Stimulated activated CD4-positive, alpha-beta T cell treated with anti-CD3 and anti-CD28 coated beads, TNF-alpha, amount 100 ng/mL, for 24 hours (primary cell): ENCODE measurements at regions not wholly inside any gene's neighbourhood (a gene's known extent, or its start where the extent isn't known, plus 50 kb on each side); places are given as distances from the start of the nearest gene placed in this dataset.

Experiments
- DNase-seq, 3 experiments: peaks; one replicate each; pipeline ENCODE4 v3.0.0-alpha.2; 2020; ENCODE audit warnings: low read depth in 3 of 3

DNA sequence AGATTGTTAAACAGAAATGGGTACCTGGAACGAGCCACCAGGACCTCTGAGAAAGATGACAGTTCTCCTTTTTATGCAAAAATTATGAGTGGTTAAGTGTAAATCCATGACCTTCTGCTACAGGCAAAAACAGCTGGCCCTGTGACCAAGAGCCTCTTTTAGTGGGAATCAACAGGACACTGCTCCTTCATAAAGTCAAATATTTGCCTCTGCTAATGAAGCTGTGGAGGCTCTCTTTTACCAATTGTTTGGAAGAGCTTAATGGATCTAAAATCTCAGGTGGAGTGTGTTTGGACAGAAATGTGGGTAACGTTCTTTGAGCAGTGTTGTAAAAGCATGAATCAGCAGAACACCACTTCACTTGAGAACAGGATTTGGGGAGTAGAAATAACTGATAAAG lies 117.5 kb upstream of the PCSK2 start:
- DNase-seq = no peak

DNA sequence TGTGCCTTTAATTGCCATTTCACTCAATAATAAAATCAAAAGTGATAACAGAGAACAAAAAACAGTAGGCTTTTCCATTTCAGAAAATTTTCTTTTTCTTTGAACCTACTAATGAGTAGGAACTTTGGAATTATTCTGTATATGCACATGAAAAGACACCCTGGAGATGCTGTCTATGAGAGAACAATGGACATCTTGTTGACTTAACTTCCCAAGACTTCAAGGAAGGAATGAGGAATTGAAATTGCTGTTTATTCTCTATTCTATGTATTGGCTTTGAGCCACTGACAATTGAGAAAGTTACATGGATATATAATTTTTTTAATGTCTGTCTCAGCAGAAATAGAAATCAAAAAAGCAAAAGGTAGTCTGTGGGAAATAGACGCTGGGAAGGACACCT lies 98.6 kb upstream of the PCSK2 start:
- DNase-seq = no peak

DNA sequence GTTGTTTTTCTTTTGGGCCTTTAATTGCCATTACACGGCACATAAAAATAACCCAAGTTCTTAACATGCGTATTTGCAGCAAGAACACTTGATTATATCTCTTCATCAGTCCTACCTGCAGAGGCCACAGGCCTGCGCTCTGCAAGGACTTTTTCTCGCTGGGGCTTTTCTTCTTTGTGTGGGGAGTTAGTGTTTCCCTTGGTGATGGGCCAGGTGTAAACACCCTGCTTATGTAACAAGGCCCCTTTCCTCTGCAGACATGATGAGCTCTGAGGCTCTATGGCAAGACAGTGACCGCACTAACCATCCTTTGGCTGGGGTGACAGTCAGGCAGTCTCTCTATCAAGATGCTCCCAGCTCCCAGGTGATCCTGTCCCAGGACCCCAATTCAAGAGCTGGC lies 97.8 kb upstream of the PCSK2 start:
- DNase-seq = no peak

DNA sequence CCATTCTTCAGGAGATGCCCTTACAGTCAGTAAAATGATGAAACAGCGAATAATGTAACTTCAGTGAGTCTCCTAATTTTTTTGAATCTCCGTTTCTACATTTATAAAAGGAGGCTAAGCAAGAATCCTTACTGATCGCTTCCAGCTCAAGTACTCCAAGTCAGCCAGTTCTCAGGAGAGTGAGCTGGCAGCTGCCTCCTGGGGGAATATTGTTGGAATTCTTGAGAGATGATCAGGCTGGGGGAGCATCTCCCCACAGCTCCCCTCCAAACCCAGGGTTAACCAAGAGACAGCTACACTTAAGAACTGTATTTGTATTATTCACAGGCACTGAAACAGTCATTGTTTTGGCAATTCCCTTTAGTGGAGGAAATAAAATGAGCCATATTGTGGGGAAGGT lies 89.1 kb upstream of the PCSK2 start:
- DNase-seq = no peak

DNA sequence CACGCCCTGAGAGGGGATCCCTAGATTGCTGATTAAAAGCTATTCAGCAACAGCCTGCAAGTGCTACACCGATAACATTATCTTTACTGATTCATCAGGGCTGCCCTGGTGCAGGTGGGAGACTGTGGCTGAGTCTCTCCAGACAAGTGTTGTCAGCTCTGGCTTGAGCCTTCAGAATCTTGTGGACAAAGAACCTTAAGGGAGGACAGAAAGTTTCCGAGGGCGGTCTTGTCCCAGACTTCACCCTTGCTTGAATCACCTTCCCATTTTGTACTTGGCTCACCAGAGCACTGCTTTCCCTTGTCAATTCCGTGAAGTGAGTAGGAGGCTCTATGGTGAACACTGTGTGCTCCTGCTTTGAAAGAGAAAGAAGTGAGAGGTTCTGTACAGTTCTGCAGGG lies 88.6 kb upstream of the PCSK2 start:
- no peak for DNase-seq

DNA sequence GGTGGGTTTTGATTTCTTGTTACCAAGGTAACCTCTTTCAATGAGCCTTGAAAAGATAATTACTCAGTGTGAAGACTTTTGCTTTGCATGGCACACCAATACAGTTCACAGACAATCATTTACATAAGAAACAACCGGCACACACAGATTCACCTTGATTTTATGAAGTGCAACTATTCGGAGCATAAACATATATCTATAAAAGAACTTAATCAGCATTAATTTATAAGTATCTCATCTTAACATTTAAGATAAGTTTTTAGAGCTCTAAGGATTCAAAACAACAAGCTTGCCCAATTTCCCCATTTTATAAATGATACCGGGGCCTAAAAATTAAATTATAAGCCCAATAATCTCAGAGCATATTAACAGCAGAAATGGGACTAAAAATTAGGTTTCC lies 85.9 kb upstream of the PCSK2 start:
- no peak for DNase-seq

DNA sequence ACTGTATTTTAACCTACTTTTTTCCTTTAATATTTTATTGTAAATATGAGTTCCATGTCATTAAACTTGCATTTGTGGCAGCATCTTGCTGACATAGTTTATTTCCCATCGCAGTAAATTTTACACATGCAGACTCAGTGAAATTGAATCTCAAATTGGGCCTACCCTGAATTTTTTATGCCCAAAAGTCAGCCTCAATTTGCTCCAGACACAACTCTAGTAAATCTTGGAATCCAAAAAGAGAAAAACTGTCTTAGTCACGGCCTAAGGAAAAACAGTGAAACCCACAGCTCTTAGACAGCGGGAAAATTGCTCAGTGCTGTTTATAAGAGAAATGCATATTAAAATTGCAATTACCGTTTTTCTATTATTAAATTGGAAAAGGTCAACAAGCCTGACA lies 85.3 kb upstream of the PCSK2 start:
- no peak for DNase-seq

DNA sequence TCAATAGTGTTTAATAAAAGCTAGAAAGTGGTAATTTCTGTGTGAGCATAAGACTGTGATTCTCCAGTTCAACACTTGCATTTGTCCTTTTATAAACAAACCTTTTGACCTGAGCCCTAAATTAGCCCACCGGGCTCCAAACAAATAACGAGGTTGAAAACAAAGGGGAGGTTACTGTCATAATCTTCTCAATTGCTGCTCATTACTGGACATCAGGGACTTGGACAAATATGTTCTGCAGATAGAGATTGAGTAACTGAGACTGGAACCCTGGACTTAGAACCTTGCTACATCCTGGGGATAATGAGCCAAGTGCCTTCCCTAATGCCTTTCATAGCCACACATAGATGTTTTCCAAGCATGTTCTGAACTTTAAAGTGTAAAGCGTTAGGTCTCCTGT lies 84.2 kb upstream of the PCSK2 start:
- no peak for DNase-seq

DNA sequence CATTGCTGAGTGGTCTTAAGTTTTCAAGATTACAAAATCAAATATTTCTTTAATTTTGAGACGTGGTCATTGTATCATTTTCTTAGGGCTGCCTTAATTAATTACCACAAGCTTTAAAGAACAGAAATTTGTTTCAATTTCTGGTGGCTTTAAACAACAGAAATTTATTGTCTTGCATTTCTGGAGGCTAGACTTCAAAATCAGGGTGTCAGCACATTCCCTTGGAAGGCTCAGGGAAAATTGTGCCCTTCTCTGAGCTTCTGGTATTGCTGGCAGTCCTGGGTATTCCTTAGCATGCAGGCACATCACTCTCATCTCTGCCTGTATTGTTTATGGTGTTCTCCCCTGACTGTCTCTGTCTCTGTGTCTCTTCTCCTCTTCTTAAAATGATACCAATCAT lies 76.0 kb upstream of the PCSK2 start:
- DNase-seq = no peak

DNA sequence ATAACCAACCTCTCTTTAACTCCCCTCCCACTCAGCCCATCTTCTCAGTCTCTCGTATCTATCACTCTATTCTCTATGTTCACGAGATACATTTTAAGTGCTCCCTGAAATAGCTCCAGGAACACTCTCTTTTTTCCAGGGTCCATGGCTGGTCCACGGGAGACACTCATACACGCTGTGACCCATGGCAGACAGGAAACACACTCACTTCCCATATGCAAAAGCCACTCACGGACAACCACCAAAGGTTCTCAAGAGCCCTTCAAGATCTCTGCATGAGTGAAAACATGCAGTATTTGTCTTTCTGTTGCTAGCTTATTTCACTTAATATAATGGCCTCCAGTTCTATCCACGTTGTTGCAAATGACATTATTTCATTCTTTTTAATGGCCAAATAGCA lies 71.4 kb upstream of the PCSK2 start:
- DNase-seq = no peak

DNA sequence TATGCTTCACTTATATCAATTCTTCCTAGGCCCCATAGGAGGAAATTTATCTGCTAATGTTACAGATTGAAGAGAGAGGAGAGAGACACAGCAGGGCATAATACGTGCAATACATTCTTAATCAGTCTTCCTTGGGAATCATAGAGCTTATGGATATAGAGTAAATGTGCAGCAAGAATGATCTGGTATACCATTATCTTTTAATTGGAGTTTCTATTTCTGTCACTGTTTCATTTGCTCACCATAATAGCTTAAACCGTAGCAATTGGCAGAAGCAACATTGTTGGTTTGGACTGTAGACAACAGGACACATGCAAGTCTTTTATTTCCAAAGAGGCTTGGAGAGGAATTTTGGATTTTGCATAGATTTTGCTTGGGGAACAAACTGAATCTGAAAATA lies 68.1 kb upstream of the PCSK2 start:
- no peak for DNase-seq

DNA sequence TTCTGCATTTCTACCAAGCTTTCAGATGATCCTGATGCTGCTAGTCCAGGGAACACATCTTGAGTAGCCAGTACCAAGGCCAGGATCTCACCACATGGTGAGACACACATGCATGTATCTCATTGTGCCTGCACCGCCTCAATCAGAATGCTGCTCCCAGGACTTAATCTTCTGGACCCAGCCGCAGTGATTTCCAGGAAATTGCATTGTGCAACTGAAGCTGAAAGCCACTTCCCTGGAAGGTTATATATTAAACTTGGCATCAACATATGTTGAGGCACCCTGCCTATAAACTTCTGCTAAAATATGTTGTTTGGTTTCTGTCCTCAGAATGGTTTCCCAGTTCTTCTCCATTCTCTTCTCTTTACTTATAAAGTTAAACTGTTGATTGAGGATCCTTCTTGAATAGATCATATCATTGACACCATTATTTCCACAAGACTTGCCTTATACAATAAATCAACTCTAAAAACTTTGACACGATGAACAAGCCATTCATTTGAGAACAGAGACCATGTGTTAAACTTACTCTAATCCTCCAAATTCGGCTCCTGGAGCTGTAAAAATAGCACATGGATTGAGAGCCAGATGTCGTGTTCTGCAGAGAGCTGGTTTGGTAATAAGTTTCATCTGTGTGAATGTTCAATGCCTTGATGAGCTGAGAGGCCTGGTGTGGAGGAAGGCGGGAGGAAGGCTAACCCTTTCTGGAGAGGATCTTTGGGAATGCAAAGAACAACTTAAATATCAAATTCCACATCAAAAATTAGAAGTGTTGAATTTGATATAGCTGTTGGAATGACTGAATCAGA lies 65.0 kb upstream of the PCSK2 start:
- no peak for DNase-seq

DNA sequence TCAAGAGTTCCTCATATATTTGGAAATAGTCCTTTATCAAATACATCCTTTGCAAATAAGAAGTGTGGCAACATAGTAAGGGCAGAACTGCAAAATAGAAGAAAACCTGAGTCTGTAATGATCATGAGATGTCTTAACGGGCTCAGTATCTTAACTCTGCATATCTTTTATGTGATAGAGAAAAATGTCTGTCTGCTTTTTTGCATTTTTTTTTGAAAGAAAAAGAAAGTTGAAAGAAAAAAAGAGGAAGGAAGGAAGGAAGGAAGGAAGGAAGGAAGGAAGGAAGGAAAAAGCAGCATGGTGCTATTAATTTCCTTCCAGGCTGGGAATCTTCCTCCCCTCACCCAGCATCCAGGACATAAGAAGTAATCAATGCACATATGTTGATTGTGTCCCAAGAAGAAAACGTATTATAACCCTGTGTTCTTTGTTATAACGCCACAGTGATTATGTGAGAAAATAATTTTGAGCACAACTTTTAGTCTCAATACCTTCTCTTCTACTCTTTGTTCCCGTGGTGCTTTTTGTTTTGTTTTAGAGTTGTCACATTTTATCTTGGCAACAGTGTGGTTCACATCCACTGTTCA lies 58.7 kb upstream of the PCSK2 start:
- DNase-seq = no peak

DNA sequence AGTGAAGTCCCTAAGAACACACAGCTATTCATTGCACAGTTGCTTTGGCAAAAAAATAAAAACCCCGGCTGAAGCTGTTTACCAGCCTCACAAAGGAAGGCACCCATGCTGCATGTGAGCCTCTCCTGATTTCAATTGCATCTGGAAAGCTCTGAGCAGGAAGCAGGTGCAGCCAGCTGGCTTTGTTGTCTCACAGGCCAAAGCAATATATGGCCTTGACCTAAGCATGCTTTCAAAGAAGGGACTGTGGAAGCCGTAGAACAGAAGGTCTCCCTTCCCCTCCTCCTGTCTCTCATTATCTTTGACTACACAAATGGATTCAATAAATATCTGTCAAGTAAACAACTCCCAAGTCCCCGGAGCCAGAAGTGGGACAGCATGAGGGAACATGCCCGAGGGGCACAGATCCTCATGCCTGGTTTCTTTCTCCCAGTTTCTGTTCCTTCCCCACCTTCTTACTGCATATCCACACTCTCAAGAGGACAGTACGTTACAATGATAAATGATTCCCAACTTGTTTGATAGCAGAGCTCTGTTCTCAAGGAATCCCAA lies 57.2 kb upstream of the PCSK2 start:
- no peak for DNase-seq

DNA sequence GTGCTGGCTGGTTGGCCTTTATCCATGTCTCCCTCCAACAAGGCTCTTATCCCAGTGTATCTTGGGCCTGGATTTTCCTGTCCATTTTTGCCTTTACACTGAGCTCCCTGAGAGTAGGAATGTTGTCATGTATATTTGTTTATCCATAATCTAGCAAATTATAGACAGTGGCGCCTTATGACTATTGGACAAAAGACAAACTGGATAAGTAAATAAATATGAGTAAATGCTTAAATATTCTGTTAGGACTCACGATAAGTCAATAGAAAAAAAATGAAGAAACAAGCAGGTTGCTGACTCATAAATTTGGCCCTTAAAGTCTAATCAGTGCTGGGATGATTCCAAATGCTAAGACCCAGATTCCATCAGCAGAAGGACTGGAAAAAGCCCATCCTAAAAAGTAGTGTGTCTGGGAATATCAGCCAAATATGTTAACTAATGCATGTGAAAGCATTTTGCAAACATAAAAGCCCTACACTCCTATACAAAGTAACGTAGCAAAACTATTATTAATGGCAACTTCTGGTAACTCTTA lies 55.0 kb upstream of the PCSK2 start:
- no peak for DNase-seq

DNA sequence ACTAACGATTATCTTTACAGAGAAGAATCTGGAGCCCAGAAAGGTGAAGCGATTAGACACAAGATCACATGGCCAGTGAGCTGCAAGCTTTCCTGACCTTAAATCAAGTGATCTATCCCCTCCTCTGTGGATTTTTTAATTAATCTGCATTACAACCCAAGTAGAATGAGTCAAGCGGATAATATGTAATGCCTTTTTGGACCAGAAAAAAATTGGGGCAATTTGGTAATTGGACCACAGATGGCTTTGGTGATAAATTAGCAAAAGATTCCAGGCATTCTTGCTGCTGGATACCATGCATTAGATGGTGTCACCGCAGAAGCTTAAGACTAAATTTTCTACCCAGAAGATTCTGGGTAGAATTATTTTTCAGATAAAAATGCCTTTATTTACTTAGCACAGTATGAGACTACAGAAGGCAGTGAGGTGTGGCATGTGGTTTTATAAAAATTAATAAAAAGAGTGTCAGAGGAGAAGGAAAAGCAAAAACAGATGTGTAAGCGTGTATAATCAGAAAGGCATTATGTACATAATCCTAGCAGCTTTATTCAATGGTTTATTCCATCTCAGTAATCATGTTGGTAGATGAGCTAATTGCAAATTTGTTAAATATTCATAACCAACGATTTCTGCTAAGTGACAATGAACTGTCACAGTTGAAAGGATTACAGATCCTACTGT lies 53.9 kb upstream of the PCSK2 start:
- DNase-seq = no peak
